GM19043 (cell line): ENCODE measurements at regions not wholly inside any gene's neighbourhood (a gene's known extent, or its start where the extent isn't known, plus 50 kb on each side); places are given as distances from the start of the nearest gene placed in this dataset.
"Not testable (repeated sequence)": the region's sequence is repeated elsewhere in the genome, so short reads cannot be mapped to it uniquely, and the experiment has no call there.

ENCODE experiments used
- ATAC-seq: cut with Tn5 transposase; IDR thresholded peaks from one replicate; pipeline ENCODE4 v1.9.1; 2021; ENCODE audit warnings: low read depth; ENCODE audit not compliant: unreplicated experiment

GRCh38 chr4:32689518-32689917 is 1969.3 kb downstream of the PCDH7 start:
- ATAC-seq, result no peak

- ATAC-seq, result no peak
Observed at GRCh38 chr4:32697281-32697814, 1977.2 kb downstream of the PCDH7 start.

DNA sequence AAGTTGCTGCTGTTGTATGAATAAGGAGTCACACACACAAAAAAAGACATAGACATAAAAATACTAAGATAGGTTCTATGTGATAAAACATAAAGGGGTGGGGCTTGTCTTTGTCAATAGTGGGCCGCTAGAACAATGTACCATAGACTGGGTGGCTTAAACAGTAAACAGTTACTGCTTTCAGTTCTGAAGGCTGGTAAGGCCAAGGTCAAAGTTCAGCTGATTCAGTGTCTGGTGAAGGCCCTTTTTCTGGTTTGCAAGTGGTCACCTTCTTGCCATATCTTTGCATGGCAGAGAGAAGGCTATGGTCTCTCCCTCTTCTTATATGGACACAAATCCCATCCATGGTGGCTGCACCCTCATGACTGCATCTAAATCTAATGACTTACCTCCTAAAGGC is 1980.7 kb downstream of the PCDH7 start:
- no peak for ATAC-seq

DNA sequence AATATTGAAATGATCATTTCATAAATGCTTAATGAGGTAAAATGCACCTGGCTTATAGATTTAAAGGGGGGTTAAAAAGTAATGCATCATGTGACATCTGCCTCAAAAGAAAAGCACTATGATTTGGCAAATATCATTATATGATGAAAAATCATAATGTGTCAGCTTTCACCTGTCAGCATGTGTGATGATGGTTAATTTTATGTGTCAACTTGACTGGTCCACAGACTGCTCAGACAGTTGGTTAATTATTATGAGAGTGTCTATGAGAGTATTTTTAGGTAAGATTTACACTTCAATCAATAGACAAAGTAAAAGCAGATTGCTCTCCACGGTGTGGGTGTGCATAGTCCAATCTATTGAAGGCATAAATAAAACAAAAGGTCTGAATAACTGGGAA is 1986.7 kb downstream of the PCDH7 start:
- ATAC-seq, result no peak

DNA sequence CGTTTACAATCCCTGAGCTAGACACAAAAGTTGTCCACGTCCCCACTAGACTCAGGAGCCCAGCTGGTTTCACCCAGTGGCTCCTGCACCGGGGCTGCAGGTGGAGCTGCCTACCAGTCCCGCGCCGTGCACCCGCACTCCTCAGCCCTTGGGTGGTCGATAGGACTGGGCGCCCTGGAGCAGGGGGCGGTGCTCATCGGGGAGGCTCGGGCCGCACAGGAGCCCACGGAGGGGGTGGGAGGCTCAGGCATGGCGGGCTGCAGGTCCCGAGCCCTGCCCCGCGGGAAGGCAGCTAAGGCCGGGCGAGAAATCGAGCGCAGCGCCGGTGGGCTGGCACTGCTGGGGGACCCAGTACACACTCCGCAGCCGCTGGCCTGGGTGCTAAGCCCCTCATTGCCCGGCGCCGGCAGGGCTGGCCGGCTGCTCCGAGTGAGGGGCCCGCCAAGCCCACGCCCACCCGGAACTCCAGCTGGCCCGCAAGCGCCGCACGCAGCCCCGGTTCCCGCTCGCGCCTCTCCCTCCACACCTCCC is 1996.0 kb downstream of the PCDH7 start:
- not testable (repeated sequence) for ATAC-seq

GRCh38 chr4:32735856-32736590 is 2015.9 kb downstream of the PCDH7 start:
- no peak for ATAC-seq

DNA sequence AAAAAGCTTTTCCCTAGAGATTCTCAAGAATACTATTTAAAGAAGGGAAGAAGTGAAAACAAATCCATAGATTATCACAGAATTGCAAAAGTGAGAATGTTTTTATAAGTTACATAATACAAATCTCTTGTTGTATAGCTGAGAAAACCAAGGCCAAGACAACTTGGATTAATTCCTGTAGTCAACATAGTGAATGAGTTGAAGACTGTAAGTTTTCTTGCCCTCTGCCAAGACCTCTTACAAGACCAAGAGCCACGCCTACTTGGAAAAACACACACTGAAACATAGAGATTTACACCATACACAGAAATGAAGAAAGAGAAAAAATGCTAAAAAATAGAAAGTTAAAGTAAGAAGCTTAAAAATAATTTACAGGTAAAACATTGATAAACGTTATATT is 2024.0 kb downstream of the PCDH7 start:
- no peak for ATAC-seq

DNA sequence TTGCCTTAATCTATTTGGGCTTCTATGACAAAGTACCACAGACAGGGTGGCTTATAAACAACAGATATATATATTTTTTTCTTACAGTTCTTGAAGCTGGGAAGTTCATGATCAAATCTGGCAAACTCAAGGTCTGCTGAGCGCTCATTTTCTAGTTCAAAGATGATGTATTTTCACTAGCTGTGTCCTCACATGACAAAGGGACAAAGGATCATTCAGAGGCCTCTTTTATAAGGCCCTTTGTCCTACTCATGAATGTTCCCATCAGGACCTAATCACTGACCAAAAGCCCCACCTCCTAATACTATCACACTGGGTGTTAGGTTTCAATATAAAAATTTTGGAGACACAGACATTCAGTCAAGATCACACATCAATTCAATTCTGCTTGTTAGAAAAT is 2025.2 kb downstream of the PCDH7 start:
- no peak for ATAC-seq

GRCh38 chr4:32748061-32748460 is 2027.9 kb downstream of the PCDH7 start:
- no peak for ATAC-seq

DNA sequence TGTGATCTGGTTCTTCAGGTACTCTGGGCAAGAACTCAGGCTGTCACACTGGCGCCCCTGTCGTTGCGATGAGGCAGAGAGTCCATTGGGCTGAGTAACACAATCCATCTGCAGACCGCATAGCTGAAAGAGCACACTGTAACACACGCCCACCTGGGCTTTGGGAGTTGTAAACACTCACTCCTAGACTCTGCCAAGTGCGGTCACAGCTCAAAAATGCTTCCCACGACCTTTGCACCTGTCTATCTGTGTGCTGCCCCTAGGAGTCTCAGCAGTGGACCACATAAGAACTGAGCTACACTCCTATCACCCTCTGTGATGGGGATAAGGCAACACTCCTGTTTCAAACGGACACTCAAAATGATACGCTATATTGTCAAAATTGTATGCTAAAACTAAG is 2028.3 kb downstream of the PCDH7 start:
- no peak for ATAC-seq

GRCh38 chr4:32752962-32753361 is 2032.8 kb downstream of the PCDH7 start:
- ATAC-seq, result no peak

DNA sequence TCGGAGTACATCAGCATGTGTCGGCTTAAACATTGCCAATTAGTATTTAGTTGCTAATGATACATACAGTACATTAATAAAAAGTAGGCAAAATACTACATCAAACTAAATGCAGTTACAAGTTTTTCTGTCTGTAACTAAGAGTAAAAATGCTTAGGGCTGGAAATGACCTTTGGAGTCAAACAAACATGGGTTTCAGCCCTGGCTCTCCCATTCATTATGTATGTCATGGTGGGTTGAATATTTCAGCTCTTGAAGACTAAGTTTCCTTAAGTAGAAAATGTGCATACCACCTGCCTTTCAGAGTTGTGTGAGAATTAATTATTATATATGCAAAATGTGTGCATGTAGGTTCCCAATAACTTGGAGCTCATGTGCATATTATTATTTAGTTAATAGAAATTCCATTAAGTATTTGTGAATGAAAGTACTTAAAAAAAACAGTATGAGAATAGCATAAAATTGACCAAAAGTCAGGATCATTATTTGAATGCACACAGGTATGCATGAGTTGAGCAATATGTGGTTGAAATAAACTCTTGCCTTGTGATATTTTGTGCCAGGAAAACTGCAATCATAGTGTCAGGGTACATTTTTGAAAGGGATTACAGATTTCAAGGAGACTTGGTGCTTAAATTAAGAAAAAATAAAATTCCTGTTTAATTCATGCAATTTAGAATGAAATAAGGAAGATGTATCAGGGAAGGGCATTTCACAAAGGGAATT is 2048.7 kb downstream of the PCDH7 start:
- ATAC-seq, result no peak

- ATAC-seq, result no peak
Observed at GRCh38 chr4:32771491-32771890, 2051.3 kb downstream of the PCDH7 start.

- ATAC-seq, result no peak
Observed at GRCh38 chr4:32775049-32775448, 2054.9 kb downstream of the PCDH7 start.

DNA sequence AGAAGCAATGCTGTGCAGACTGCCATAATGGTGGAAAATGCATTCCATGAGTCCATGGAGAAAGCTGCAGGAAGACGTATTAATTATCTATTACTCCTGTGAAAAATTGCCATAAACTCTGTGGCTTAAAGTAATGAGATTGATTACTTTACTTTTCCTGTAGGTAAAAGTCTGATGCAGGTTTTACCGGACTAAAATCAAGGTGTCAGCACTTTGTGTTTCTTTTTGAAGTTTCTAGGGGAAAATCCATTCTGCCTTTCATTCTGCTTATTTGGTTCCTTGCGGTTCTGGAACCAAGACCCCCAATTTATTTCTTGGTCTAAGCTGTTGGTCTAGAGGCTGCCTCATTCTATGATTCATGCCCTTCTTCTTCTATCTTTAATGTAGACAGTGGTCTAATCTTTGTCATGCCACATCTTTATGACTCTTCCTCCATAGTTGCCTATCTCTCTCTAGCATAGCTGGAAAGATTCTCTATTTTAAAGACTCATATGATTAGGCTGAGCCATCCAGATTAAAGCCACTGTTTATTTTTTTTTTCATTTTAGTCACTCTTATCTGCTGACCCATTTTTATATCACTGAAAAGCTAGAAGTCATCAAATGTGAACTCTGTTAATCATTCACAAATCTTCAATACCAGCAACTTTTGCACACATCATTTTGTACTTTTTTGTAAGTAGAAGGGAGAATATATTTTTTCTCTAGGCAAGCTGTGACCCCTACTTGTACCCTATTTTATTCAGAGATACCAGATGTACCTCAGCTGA is 2056.4 kb downstream of the PCDH7 start:
- ATAC-seq, result no peak

- ATAC-seq, result no peak
Observed at GRCh38 chr4:32778025-32778424, 2057.9 kb downstream of the PCDH7 start.

GRCh38 chr4:32778938-32779337 is 2058.8 kb downstream of the PCDH7 start:
- no peak for ATAC-seq

DNA sequence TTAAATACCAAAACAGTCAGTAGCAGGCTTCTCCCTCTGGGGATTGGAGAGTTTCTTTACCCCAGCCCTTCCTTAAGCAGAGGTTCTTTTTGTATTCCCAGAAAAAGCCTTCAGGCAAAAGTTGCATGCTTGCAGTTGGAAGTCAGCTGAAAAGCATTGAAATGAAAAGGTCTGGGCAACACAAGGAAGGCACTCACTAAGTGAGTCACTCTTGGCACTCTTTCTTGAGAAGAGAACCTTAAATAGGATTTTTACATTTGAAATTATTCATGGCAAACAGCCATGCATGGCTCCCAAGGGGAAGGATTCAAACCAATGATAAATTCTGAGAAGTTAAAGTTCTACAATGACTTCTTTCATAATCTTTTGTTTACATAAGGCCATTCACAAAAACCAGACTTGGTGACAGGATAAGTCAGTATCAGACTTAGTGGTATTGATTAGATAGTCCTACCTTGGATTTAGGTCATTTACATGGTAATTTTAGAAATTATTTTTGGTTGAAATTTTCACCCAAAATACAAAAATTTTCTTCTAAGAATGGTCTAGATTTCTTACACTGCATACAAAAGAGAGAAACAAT is 2068.9 kb downstream of the PCDH7 start:
- no peak for ATAC-seq

DNA sequence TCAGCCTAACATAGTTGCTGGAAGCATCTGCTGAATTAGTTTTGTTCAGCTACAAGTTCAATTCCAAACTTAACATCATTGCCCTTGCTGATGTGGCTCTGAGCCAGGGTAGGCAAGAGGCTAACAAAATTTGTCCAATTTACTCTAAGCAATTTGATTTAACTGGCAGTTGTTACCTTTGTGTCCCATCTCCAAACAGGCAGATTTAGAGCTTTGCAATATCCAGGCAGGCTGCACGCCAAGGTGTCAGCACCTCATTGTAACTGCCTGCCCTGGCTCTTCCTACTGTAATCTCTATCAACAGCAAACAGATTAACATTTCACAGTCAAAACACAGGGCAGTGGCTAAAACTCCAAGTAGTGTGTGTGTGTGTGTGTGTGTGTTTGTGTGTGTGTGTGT is 2070.6 kb downstream of the PCDH7 start:
- ATAC-seq, result no peak

- ATAC-seq, result no peak
Observed at GRCh38 chr4:32798471-32799159, 2078.4 kb downstream of the PCDH7 start.
